ENCODE measurements at regions not wholly inside any gene's neighbourhood (a gene's known extent, or its start where the extent isn't known, plus 50 kb on each side); places are given as distances from the start of the nearest gene placed in this dataset.

- no peak for DNase-seq (ENCODE audit: low spot score)
Observed at GRCh38 chr20:16119909-16120308, 453.3 kb downstream of the KIF16B start.

DNA sequence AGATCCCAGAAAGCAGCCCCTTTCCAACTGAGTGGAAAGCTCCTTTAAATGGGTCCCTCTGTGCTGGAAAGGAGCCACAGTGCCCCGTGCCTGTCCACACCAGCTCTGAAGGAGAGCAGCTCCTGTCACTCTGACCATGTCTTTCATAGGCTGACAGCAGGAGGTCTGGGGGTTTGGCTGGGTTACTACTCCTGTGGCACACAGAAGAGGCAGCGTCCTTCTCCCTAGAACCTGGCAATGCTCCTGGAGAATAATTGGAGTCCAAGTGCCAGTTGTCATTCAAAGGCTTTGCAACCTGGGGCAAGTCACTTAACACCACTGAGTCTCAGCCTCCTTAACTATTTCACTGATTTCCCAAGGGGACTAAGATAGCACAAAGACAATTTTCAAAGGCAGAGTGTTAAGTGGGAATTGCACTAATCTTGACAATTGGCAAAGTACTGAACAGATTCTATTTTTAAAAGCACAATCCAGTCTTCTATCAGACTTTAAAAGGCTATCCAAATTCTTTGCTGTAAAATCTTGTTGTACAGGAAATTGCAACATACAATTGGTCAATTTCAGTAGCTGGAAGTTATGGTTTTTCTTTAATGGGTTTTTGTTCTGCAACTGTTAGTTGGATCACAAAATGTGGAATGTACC, 457.2 kb downstream of the KIF16B start:
- no peak for DNase-seq (ENCODE audit: low spot score)

- DNase-seq (ENCODE audit: low spot score): peak; percentile 54
Observed at GRCh38 chr20:16113736-16114135, 459.5 kb downstream of the KIF16B start.

GRCh38 chr20:16111852-16112412, 461.3 kb downstream of the KIF16B start:
- DNase-seq (ENCODE audit: low spot score): no peak

DNA sequence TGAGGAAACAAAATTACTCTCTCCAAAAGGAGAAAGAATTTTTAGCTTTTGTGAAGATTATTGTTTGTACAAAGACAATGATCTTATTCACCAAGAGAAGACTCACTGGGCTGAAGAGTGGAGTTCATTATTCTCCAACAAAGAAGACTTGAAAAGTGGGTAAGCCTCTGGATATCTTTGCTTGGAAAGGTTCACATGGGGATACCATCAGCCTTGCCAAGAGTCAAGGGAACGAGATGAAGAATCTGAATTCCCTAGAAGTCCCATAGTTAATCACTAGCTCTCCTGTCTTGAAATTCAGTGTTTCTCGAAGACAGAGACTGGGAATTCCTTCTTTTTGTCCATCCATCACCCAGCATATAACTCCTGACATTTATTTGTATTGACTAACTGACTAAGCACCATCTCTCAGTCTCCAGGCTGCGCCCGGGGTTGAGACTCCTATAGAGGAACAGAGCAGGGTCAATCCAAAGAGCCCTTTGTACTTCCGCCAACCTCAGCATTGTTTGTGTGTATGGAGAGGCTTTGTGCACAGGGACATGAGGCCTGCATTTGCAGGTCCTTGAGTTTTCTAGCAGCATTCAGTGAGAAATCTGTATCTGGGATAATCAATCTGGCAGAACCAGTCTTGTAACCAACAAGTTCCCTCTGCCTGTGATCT, 461.9 kb downstream of the KIF16B start:
- DNase-seq (ENCODE audit: low spot score): no peak

DNA sequence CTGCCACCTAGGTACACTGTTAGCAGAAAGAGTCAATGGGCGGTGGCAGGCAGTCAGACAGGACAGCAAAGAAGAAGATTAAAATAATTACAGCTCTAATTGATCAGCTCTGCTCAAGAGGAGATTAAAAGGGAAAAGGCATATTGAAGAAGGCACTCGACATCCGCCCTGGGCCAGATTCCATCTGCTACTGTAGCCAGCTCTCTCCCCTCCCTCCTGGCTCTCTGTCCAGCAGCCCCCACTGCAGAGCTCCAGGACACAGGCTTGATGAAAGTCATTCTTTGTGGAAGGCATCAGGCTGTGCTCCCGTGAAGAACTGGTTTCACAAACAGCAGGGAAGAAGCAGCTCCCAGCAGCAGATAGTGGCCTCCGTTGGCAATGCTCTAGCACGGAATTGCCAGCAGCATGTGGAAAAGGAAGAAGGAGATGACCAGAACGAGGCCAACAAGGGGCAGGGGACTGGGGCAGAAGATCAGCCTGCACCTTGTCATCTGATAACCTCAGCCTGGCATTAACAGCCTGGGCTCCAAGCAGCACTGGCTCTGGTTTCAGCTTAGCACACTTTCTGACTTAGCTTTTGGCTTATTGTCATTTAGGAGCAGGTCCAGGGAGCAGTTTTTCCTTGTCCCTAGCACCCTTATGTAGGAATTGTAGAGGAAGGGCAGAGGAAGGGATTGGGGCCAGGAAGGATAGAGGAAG, 465.9 kb downstream of the KIF16B start:
- DNase-seq (ENCODE audit: low spot score): no peak

DNA sequence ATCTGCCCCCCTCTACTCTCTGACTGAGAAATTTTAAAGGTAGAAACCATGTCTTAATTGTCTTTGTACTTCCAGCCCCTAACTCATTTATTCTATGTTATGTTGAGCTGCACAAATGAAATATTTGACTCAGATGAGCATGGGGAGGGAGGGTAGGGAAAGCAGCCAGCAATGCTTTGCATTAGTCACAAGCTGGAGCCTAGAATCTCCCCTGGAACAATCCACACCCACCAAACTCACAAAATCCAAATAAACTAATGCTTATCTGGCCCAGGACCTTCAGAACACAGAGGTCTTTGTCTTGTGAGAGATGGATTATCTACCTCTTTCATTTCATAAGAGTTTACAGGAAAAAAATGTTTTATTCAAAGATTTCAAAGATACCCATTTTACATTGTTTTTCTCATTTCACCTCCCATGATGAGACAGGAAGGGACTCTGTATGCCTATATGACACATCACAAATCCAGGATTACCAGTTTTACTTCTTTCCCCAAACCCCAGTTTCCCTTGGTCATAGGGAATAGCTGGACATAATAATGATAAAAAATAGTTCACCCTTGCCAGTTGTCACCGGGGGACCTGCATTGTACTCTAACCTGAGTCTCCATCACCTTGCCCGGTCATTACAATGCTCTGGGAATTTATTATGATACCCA, 466.9 kb downstream of the KIF16B start:
- peak; percentile 22 for DNase-seq (ENCODE audit: low spot score)

- DNase-seq (ENCODE audit: low spot score): no peak
Observed at GRCh38 chr20:16104783-16105182, 468.5 kb downstream of the KIF16B start.
